A549 (cell line): ENCODE measurements at regions not wholly inside any gene's neighbourhood (a gene's known extent, or its start where the extent isn't known, plus 50 kb on each side); places are given as distances from the start of the nearest gene placed in this dataset.

ENCODE experiments used
- ATAC-seq, 2 experiments: fragments of 200-7000 bp in 1 of 2; fragments of >200 bp in 1 of 2; cut with Nextera tagmentation in 1 of 2; cut with Tn5 transposase in 1 of 2; 3 replicates each; pipeline versions ENCODE4 v1.8.0 to v1.9.1; 2018 to 2020; ENCODE audit warnings: mild to moderate bottlenecking in 1 of 2, moderate library complexity in 1 of 2
- CTCF ChIA-PET: fragments of 300-600 bp; sonication (Branson Sonifier 250); formaldehyde crosslinking; extraction: SDS; loops from one replicate; lab custom pipeline; 2021; ENCODE audit warnings: antibody characterized with exemption, inconsistent platforms; lab: Yijun Ruan, JAX
- POLR2A ChIA-PET: fragments of 350-600 bp; formaldehyde crosslinking; extraction: SDS; loops from one replicate; lab custom pipeline; 2021; ENCODE audit warnings: antibody characterized with exemption, inconsistent platforms; lab: Yijun Ruan, JAX
- DNase-seq, 2 experiments: peaks; one replicate each; pipeline versions ENCODE4 v3.0.0 to v3.0.0-alpha.2; 2011 to 2016; ENCODE audit warnings: low read depth in 1 of 2, low spot score in 1 of 2
- FAIRE-seq: peaks from 2 replicates; lab custom pipeline; 2011; peaks lifted over from hg19 to GRCh38; lab: Jason Lieb, UNC
- H3K27ac ChIP-seq, 2 experiments: fragments of >200 bp; sonication (Bioruptor Twin); formaldehyde crosslinking; 3 replicates each; pipeline ENCODE4 v1.5.1; 2016 to 2017
- H3K4me1 ChIP-seq: fragments of >200 bp; sonication (Bioruptor Twin); formaldehyde crosslinking; 3 replicates; pipeline ENCODE4 v1.6.1; 2016
- H3K4me2 ChIP-seq: fragments of >200 bp; sonication (Bioruptor Twin); formaldehyde crosslinking; 3 replicates; pipeline ENCODE4 v1.6.1; 2016
- H3K4me3 ChIP-seq: fragments of >200 bp; sonication (Bioruptor Twin); formaldehyde crosslinking; 3 replicates; pipeline ENCODE4 v1.5.1; 2016
- H3K9me3 ChIP-seq: fragments of >200 bp; sonication (Bioruptor Twin); formaldehyde crosslinking; 3 replicates; pipeline ENCODE4 v1.6.1; 2016
- CBX2 ChIP-seq: fragments of 200-600 bp; sonication (generic); IDR thresholded peaks from 2 replicates; pipeline ENCODE4 v1.6.1; 2016; ENCODE audit warnings: low read depth, mild to moderate bottlenecking, borderline replicate concordance
- CHD2 ChIP-seq: fragments of 150-350 bp; IDR thresholded peaks from 2 replicates; pipeline ENCODE4 v1.6.1; 2014; ENCODE audit warnings: low read length; ENCODE audit not compliant: partially characterized antibody
- CHD4 ChIP-seq: fragments of 200-600 bp; sonication (generic); IDR thresholded peaks from 2 replicates; pipeline ENCODE4 v1.6.1; 2016; ENCODE audit warnings: antibody characterized with exemption, mild to moderate bottlenecking, borderline replicate concordance
- EP300 ChIP-seq, 2 experiments: fragments of >200 bp; sonication (Bioruptor Twin); formaldehyde crosslinking; IDR thresholded peaks; 2 replicates in 1 of 2; 3 replicates in 1 of 2; pipeline ENCODE4 v1.6.1; 2016 to 2017
- FOSB ChIP-seq: fragments of 250-450 bp; sonication (Bioruptor Pico); IDR thresholded peaks from 2 replicates; pipeline ENCODE4 v1.5.0; 2020; ENCODE audit warnings: mild to moderate bottlenecking, moderate library complexity
- GATA3 ChIP-seq: IDR thresholded peaks from 2 replicates; pipeline ENCODE4 v1.6.1; 2012; ENCODE audit warnings: borderline replicate concordance
- HOXB5 ChIP-seq: fragments of 250-450 bp; sonication (Bioruptor Pico); IDR thresholded peaks from 2 replicates; pipeline ENCODE4 v1.5.0; 2020; ENCODE audit warnings: mild to moderate bottlenecking, moderate library complexity
- JUNB ChIP-seq: fragments of >200 bp; sonication (Bioruptor Twin); formaldehyde crosslinking; IDR thresholded peaks from 2 replicates; pipeline ENCODE4 v1.6.1; 2016
- KDM1A ChIP-seq: fragments of 200-600 bp; sonication (generic); IDR thresholded peaks from 2 replicates; pipeline ENCODE4 v1.6.1; 2016; ENCODE audit warnings: low read depth, mild to moderate bottlenecking
- MAFK ChIP-seq: fragments of 450-650 bp; IDR thresholded peaks from 2 replicates; pipeline ENCODE4 v1.6.1; 2014; ENCODE audit not compliant: partially characterized antibody
- NPAS2 ChIP-seq: fragments of 250-450 bp; sonication (Bioruptor Pico); IDR thresholded peaks from 2 replicates; pipeline ENCODE4 v1.8.0; 2022; ENCODE audit warnings: mild to moderate bottlenecking, moderate library complexity, borderline replicate concordance
- POLR2AphosphoS2 ChIP-seq: conservative IDR thresholded peaks from 2 replicates; pipeline ENCODE4 v1.6.1; 2012; ENCODE audit warnings: low read length, improper control_type of control experiment, inconsistent platforms
- SMC3 ChIP-seq: fragments of >200 bp; sonication (Bioruptor Twin); formaldehyde crosslinking; IDR thresholded peaks from 3 replicates; pipeline ENCODE4 v1.6.1; 2018; ENCODE audit warnings: inconsistent platforms
- SREBF2 ChIP-seq: fragments of 450-650 bp; IDR thresholded peaks from 2 replicates; pipeline ENCODE4 v1.6.1; 2014; ENCODE audit warnings: mild to moderate bottlenecking, moderate library complexity
- ZFP36 ChIP-seq: fragments of 450-650 bp; IDR thresholded peaks from 2 replicates; pipeline ENCODE4 v1.6.1; 2014; ENCODE audit warnings: borderline replicate concordance; ENCODE audit not compliant: partially characterized antibody
- ZNF302 ChIP-seq: fragments of 250-450 bp; sonication (Bioruptor Pico); IDR thresholded peaks from 2 replicates; pipeline ENCODE4 v1.9.0; 2021; ENCODE audit warnings: inconsistent platforms, mild to moderate bottlenecking, moderate library complexity
- ZSCAN20 ChIP-seq: fragments of 250-450 bp; sonication (Bioruptor Pico); IDR thresholded peaks from 2 replicates; pipeline ENCODE4 v1.8.0; 2022; ENCODE audit warnings: mild to moderate bottlenecking, moderate library complexity
- WGBS: methylation state at CpG from one replicate; pipeline ENCODE4 v1.1.6; 2017; ENCODE audit errors: missing lambda C conversion rate; 5-methylcytosine and 5-hydroxymethylcytosine counted together
- TF ChIP-seq, protein P1 (sequence below): fragments of >200 bp; sonication (Bioruptor Twin); formaldehyde crosslinking; IDR thresholded peaks from 3 replicates; pipeline ENCODE4 v1.5.1; 2016
- TF ChIP-seq, protein P2 (sequence below): fragments of 250-450 bp; sonication (Bioruptor Pico); IDR thresholded peaks from 2 replicates; pipeline ENCODE4 v1.5.0; 2020; ENCODE audit warnings: low read depth, mild to moderate bottlenecking, moderate library complexity
- TF ChIP-seq, protein P3 (sequence below): fragments of 250-450 bp; sonication (Bioruptor Pico); IDR thresholded peaks from 2 replicates; pipeline ENCODE4 v1.5.0; 2021; ENCODE audit warnings: mild to moderate bottlenecking, moderate library complexity, borderline replicate concordance
- TF ChIP-seq, protein P4 (sequence below): IDR thresholded peaks from 2 replicates; pipeline ENCODE4 v1.6.1; 2012
- TF ChIP-seq, protein P5 (sequence below): fragments of 150-350 bp; IDR thresholded peaks from 2 replicates; pipeline ENCODE4 v1.6.1; 2014; ENCODE audit warnings: low read depth, mild to moderate bottlenecking, low read length

DNA sequence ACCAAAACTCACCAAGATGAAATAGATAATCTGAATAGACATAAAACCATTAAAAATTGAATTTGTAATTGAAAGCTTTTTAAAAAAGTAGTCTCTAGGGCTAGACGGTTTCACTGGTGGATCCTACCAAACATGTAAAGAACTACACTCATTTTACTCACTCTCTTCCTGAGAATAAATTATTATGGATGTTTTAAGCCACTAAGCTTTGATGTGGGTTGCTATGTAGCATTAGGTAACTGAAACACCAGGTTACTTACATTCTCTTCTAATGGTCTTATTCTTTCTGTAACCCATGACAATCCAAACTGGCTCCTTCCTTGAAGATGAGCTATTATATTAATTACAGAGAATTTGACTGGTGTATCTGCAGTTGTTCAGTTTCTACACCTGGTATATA is 385.1 kb downstream of the PPP1R2C start (continued):
- TF ChIP-seq, protein P1, sequence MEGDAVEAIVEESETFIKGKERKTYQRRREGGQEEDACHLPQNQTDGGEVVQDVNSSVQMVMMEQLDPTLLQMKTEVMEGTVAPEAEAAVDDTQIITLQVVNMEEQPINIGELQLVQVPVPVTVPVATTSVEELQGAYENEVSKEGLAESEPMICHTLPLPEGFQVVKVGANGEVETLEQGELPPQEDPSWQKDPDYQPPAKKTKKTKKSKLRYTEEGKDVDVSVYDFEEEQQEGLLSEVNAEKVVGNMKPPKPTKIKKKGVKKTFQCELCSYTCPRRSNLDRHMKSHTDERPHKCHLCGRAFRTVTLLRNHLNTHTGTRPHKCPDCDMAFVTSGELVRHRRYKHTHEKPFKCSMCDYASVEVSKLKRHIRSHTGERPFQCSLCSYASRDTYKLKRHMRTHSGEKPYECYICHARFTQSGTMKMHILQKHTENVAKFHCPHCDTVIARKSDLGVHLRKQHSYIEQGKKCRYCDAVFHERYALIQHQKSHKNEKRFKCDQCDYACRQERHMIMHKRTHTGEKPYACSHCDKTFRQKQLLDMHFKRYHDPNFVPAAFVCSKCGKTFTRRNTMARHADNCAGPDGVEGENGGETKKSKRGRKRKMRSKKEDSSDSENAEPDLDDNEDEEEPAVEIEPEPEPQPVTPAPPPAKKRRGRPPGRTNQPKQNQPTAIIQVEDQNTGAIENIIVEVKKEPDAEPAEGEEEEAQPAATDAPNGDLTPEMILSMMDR = no peak
- TF ChIP-seq HOXB5 (no peak), CBX2 (no peak), CHD4 (no peak), POLR2AphosphoS2 (no peak), KDM1A (no peak), ZNF302 (CRISPR knock-in tag) (no peak)
- TF ChIP-seq, protein P2, sequence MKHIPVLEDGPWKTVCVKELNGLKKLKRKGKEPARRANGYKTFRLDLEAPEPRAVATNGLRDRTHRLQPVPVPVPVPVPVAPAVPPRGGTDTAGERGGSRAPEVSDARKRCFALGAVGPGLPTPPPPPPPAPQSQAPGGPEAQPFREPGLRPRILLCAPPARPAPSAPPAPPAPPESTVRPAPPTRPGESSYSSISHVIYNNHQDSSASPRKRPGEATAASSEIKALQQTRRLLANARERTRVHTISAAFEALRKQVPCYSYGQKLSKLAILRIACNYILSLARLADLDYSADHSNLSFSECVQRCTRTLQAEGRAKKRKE (CRISPR knock-in tag) = no peak
- TF ChIP-seq, all 56 proteins: peak for 0

DNA sequence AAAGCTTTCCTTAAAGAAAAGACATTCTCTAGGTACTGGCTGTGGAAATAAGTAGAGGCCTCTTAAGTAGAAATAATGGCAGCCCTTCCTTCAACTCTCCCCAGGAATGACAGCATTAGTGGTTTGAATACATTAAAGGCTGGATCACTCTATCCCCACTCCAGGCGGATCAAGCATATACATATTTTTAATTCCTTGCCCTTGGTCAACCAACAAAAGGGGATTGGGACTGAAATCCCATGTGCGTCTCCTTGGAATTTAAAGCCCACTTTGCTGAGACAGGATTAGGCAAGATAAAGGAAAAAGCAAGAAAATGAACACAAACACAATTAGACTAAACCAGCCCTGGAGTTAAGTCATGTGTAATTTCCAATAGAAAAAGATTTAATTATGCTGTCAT is 391.3 kb downstream of the PPP1R2C start:
- TF ChIP-seq, protein P3, sequence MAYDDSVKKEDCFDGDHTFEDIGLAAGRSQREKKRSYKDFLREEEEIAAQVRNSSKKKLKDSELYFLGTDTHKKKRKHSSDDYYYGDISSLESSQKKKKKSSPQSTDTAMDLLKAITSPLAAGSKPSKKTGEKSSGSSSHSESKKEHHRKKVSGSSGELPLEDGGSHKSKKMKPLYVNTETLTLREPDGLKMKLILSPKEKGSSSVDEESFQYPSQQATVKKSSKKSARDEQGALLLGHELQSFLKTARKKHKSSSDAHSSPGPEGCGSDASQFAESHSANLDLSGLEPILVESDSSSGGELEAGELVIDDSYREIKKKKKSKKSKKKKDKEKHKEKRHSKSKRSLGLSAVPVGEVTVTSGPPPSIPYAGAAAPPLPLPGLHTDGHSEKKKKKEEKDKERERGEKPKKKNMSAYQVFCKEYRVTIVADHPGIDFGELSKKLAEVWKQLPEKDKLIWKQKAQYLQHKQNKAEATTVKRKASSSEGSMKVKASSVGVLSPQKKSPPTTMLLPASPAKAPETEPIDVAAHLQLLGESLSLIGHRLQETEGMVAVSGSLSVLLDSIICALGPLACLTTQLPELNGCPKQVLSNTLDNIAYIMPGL = no peak
- TF ChIP-seq CHD2 (no peak), NPAS2 (CRISPR knock-in tag) (no peak), FOSB (CRISPR knock-in tag) (no peak), MAFK (no peak), GATA3 (no peak), EP300 (IDR thresholded peaks at IDR 0.05) (no peak), CBX2 (no peak), SMC3 (no peak), ZSCAN20 (CRISPR knock-in tag) (no peak)
- TF ChIP-seq, all 56 proteins: peak for 0
- FAIRE-seq = no peak
- no peak for DNase-seq
- CTCF ChIA-PET = no interaction called here
- 47% methylated on average over 2 of the region's 2 CpGs for WGBS
- Histone ChIP-seq H3K4me2 (no peak overlapping the region), H3K27ac (no peak overlapping the region), H3K4me3 (no peak overlapping the region), H3K9me3 (no peaks in the 10 kb centered on the region), H3K4me1 (no peaks in the 10 kb centered on the region)
- ATAC-seq = no peak
- POLR2A ChIA-PET = no interaction called here

DNA sequence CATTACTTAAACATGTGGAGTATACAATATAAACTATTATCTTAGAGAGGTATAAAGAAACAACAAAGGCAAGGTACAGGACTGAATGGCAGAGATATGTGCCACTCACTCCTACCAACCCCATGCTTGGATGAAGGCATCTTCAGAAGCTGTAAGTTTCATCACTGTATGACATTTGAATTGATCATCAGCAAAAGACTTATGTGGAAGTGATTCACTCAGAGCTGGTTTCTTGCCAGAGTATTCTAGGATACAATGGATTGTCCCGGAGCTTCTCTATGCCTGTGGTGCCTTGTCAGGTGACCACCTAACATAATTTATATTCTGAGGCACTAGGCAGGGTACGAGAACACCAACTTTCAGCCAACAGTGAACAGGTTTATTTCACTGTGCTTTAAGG is 392.2 kb downstream of the PPP1R2C start:
- CTCF ChIA-PET = no interaction called here
- no peak overlapping the region for H3K4me3 ChIP-seq
- FAIRE-seq (no peak), ATAC-seq (no peak), DNase-seq (no peak)
- H3K4me2 ChIP-seq = no peak overlapping the region
- no peaks in the 10 kb centered on the region for H3K9me3 ChIP-seq
- TF ChIP-seq, protein P4, sequence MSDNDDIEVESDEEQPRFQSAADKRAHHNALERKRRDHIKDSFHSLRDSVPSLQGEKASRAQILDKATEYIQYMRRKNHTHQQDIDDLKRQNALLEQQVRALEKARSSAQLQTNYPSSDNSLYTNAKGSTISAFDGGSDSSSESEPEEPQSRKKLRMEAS = no peak
- TF ChIP-seq, protein P5, sequence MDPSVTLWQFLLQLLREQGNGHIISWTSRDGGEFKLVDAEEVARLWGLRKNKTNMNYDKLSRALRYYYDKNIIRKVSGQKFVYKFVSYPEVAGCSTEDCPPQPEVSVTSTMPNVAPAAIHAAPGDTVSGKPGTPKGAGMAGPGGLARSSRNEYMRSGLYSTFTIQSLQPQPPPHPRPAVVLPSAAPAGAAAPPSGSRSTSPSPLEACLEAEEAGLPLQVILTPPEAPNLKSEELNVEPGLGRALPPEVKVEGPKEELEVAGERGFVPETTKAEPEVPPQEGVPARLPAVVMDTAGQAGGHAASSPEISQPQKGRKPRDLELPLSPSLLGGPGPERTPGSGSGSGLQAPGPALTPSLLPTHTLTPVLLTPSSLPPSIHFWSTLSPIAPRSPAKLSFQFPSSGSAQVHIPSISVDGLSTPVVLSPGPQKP = no peak
- TF ChIP-seq ZFP36 (no peak), CHD2 (no peak), JUNB (no peak), SREBF2 (no peak)
- TF ChIP-seq, protein P1 = no peak
- POLR2A ChIA-PET = interaction anchor here (0.6 kb wide), 1 partner anchor 226 kb away, joined by 5 read pairs; no protein-coding TSS in a partner anchor
- WGBS = 0% methylated on average over 2 of the region's 2 CpGs
- H3K27ac ChIP-seq = no peak overlapping the region
- no peaks in the 10 kb centered on the region for H3K4me1 ChIP-seq
